Embryonic facial prominence (tissue), 1 donor: ENCODE measurements at regions not wholly inside any gene's neighbourhood (a gene's known extent, or its start where the extent isn't known, plus 50 kb on each side); places are given as distances from the start of the nearest gene placed in this dataset.
"Not testable (repeated sequence)": the region's sequence is repeated elsewhere in the genome, so short reads cannot be mapped to it uniquely, and the experiment has no call there.

Experiments
- DNase-seq: peaks from one replicate; pipeline ENCODE4 v3.0.0-alpha.2; 2016; ENCODE audit errors: extremely low spot score

GRCh38 chr4:123537906-123538402 lies 141.4 kb downstream of the SPRY1 start:
- not testable (repeated sequence) for DNase-seq

DNA sequence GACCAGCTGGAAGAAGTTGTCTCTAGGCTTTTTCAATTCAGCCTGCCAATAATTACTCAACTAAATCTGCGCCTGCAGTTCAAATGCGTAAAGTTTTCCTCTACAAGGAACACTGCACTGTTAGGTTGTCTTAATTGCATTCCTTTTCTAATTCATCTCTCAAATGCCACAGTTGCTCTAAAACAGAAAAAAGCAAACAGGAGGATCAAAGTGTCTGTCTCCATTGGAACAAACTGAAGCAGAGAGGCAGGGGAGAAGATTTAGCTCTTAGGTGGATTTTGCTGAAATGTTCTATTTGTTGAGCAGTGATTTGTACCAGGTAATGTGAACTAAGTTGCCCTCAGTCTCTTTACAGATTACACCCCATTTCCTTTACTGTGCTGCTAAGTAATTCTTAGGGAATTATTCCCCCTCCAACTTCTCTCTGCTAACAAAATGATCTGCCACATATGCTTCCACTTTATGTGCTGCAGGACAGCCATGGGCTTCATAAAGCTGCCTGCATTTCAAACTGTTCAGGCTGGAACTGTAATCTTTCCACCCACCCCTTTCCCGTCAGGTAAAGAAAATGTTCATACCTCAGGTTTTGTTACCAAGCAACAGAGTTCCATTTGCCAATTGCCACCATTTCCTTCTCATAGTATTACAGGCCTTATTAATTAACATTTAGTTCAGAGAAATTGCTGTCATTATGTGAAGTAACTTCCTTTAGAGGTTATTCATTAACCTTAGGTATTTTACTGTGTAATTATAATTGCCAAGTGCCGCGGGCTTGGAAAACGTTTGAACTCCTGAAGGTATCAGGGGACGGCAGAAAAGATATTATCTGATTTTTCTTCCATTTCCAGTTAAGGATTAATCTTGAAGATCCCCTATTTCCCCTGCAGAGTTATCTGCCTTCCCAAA lies 149.3 kb downstream of the SPRY1 start:
- no peak for DNase-seq

- no peak for DNase-seq
These were observed 150.0 kb downstream of the SPRY1 start for GRCh38 chr4:123546573-123547060.

GRCh38 chr4:123547216-123548165 lies 150.9 kb downstream of the SPRY1 start:
- peak; percentile 36 for DNase-seq

- no peak for DNase-seq
These were observed 156.7 kb downstream of the SPRY1 start for GRCh38 chr4:123553279-123553678.

DNA sequence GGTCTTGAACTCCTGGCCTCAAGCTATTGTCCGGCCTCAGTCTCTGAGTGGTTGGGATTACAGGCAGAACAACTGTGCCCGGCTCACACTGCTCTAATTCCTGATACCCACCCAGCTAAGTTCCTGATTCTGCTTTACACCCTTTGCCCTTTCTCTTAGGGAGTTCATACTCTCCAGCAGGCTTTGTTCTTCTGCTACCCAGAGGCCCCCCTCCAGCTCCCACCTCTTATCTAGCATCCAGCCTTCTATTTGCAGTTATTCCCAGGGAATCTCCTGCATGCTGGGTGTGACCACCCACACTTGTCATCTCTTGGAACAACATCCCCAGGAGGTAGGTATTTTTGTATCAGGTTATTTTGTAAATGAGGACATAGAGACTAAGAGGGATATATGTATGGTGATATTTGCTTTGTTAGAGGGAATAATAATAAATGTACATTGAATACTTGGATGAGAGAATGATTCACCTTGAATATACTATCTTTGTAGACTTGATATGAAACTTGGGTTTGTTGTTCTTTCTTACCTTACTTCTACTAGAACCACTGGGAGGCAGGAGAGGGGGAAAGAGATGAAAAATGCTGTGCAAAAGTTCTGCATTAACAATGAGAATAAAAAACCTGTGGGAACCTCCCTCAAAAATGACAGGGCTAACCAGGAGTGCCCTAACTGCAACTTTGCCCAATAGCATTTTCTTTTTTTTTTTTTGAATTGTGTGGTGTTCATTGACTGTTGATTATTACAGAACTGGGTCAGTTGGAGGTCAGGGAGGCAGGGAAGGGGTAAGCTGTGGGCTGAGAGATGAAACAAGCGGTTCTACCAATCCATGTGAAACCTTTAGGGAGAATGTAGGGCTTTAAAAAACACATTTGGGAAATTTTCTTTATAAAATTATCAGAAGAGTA lies 157.4 kb downstream of the SPRY1 start:
- DNase-seq, result no peak

GRCh38 chr4:123554801-123555232 lies 158.2 kb downstream of the SPRY1 start:
- DNase-seq, result no peak

DNA sequence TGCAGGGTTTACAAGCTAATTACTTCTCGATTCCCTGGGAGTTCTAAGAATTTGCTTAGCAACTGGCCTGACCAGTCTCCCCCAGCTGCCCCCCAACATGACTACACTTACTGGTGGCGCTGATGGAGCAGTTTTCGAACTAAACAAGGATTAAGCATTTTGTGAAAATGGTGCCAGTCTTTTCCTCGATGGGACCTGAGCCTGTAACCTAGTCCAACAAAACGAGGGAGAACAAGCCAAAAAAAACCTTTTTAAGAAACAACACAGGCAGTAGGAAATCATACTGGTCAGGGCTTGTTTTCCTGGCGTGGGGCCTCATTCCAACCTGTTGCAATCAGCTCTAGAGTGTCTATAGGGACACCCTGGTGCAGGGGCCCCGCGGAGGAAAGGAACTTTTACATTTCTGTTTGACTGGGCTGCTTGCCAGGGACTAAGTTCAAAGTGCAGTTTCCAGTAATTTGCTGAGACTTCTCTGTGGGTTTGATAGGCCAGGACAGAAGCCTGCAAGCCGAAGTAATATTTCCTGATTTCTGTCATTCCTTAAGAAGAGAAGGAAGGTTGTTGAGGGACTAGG lies 158.7 kb downstream of the SPRY1 start:
- DNase-seq, result peak; percentile 83

DNA sequence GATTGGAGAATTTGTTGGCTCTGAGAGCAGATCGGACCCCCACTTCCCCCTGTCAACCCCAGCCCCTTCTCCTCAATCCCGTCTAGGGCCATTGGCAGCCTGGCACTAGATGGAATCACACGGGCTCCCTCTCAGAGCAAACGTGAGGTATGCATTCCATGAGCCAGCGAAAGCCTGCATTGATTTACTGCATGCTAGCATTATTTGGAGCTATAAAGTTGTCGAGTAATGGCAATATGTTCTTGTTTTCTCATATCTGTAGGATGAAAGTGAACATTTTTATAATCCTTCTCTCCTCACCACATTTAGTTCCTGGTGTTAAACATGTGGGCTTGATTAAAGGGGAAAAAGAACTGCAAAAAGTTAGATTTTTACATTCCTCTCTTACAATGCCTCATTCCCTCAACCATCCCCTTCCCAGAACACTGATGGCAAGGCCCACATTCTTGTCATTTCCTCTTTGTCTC lies 159.2 kb downstream of the SPRY1 start:
- DNase-seq, result peak; percentile 20

GRCh38 chr4:123556526-123556925 lies 159.9 kb downstream of the SPRY1 start:
- DNase-seq, result no peak

GRCh38 chr4:123557857-123558536 lies 161.4 kb downstream of the SPRY1 start:
- DNase-seq, result no peak

DNA sequence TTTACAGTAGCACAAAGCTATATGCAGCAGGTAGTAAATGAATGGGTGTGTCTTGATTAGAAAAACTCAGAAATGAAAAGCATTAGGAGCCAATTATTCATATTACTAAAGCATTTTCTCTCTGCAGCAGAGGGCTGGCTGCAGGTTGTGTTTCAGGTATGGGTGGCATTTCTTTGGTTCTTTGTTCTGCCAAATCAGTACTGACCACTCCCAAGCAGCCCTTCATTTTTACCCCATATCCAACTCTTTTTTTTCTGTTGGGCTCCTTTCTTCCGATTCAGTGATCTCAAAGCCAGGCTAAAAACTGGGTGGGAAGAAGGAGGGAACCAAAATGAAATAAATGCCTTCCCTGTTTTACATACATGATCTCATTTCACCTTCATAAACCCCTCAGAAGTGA lies 162.3 kb downstream of the SPRY1 start:
- DNase-seq, result no peak

- DNase-seq, result no peak
These were observed 163.6 kb downstream of the SPRY1 start for GRCh38 chr4:123559955-123560871.

DNA sequence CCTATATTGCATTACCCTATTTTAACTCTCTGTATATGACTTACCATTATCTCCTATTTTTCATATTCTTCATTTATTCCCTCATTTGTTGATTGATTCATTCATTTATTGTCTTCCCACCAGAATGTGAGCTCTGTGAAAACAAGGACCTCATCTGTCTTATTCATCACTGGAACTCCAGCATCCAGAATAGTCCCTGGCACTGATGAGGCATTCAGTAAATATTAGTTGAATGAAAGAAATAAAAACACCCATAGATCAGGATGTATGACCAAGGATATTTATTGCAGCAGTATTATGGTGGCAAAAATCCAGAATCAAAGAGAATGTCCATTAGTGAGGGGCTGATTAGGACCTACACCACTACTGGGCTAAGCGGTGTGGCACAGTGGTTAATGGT lies 164.9 kb downstream of the SPRY1 start:
- no peak for DNase-seq

- DNase-seq, result no peak
These were observed 166.6 kb downstream of the SPRY1 start for GRCh38 chr4:123562994-123563750.

- no peak for DNase-seq
These were observed 168.3 kb downstream of the SPRY1 start for GRCh38 chr4:123564758-123565346.

DNA sequence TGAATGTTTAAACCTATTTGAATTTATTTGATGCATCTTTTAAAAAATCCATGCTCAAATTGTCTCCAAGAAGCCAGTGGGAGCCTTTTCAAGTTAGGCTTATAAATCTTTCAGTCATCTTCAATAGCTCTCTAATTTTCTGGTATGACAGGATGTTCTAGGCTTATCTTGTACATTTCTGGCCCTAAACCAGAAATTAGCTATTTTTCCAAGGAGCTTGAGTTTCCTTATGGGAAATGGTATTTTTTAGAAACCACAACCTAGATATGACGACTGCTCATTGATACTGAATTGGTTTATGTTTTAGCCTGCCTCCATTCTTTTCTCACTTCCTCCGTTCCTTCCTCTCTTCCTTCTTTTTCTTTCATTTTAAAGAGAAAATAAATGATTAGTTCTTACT lies 172.3 kb downstream of the SPRY1 start:
- DNase-seq, result no peak

- no peak for DNase-seq
These were observed 172.9 kb downstream of the SPRY1 start for GRCh38 chr4:123569541-123569940.
